ENCODE measurements at regions not wholly inside any gene's neighbourhood (a gene's known extent, or its start where the extent isn't known, plus 50 kb on each side); places are given as distances from the start of the nearest gene placed in this dataset.

DNA sequence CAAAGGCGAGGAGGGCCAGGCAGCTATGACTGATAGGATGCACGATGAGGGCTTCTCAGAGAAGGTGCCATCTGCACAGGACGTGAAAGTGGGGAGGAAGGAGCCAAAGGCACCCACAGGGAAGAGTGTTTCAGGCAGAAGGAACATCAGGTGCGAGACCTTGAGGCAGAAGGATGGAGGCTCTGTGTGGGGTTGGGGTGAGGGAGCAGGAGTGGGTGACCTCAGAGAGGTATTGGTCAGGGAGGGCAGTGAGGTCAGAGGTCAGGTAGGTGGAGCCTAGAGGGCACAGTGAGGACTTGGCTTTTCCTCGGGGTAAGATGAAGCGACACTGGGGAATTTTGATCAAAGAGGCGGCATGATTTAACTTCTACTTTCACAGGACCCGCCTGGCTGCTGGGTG, 64.7 kb upstream of the XPA start:
- no peaks in the 10 kb centered on the region for H4K20me1 ChIP-seq (ENCODE audit: insufficient read depth, low read length)
- no peaks in the 10 kb centered on the region for H3K36me3 ChIP-seq (ENCODE audit: insufficient read depth, low read length)
- DNase-seq (ENCODE audit: insufficient read length, low spot score, missing footprints): no peak
- H3K4me1 ChIP-seq (ENCODE audit: insufficient read depth, low read length): peaks cover 10% of the 10 kb centered on the region
- peaks cover 44% of the 10 kb centered on the region for H3K27me3 ChIP-seq (ENCODE audit: insufficient read depth, low read length)
- TF ChIP-seq, protein P1, sequence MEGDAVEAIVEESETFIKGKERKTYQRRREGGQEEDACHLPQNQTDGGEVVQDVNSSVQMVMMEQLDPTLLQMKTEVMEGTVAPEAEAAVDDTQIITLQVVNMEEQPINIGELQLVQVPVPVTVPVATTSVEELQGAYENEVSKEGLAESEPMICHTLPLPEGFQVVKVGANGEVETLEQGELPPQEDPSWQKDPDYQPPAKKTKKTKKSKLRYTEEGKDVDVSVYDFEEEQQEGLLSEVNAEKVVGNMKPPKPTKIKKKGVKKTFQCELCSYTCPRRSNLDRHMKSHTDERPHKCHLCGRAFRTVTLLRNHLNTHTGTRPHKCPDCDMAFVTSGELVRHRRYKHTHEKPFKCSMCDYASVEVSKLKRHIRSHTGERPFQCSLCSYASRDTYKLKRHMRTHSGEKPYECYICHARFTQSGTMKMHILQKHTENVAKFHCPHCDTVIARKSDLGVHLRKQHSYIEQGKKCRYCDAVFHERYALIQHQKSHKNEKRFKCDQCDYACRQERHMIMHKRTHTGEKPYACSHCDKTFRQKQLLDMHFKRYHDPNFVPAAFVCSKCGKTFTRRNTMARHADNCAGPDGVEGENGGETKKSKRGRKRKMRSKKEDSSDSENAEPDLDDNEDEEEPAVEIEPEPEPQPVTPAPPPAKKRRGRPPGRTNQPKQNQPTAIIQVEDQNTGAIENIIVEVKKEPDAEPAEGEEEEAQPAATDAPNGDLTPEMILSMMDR (IDR thresholded peaks at IDR 0.05; ENCODE audit: extremely low read depth, low read depth, low read length): no peak
- H2AFZ ChIP-seq (ENCODE audit: low read length): no peak overlapping the region
- H3K27ac ChIP-seq (ENCODE audit: low read depth, low read length): no peak overlapping the region
- no peaks in the 10 kb centered on the region for H3K79me2 ChIP-seq (ENCODE audit: insufficient read depth, low read length)
- H3K4me3 ChIP-seq (ENCODE audit: insufficient read depth, low read length): no peak overlapping the region
- no peaks in the 10 kb centered on the region for H3K9me3 ChIP-seq (ENCODE audit: low read depth, low read length)
- no peak overlapping the region for H3K4me2 ChIP-seq (ENCODE audit: insufficient read depth, low read length)

DNA sequence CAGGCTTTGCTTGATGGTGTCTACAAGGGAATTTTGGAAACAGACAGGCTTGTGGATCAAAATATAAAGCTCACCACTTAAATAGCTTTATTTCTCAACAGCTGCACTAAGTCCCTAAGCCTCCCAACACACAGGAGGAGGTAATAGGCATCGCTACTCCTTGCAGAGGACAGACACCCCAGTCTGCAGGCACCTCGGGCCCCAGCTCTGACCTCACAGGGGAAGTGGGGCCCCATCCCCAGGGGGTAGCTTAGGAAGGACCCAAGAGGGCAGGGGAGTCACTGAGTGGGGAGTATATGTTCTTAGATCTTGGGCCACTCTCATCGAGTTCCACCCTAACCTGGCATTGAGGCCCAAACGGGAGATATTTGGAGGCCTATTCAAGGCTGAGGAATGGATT, 66.7 kb upstream of the XPA start:
- DNase-seq (ENCODE audit: insufficient read length, low spot score, missing footprints): no peak

DNA sequence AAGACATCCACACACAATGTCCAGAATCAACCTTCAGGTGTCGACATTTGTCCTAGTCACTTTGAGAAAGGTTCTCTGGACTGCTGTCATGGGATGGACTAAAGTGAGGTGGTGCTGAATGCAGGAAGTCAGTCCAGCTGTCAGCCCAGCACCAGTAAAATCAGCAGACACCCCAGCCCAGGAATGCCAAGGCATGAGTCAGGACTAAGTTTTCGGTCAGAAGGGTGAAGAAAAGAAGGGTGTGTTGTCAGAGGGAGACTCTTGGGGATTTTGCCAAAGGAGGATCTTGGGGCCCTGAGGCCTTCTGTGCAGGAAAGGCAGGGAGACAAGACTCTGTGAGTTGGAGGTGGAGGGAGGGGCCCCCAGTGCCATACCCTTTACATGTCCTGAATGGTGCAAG, 69.0 kb upstream of the XPA start:
- Histone ChIP-seq H3K36me3 (ENCODE audit: insufficient read depth, low read length) (no peaks in the 10 kb centered on the region), H4K20me1 (ENCODE audit: insufficient read depth, low read length) (no peaks in the 10 kb centered on the region), H3K4me3 (ENCODE audit: insufficient read depth, low read length) (no peak overlapping the region), H3K9me3 (ENCODE audit: low read depth, low read length) (no peaks in the 10 kb centered on the region), H3K27ac (ENCODE audit: low read depth, low read length) (no peak overlapping the region), H2AFZ (ENCODE audit: low read length) (no peak overlapping the region), H3K27me3 (ENCODE audit: insufficient read depth, low read length) (peaks cover 31% of the 10 kb centered on the region), H3K79me2 (ENCODE audit: insufficient read depth, low read length) (no peaks in the 10 kb centered on the region), H3K4me1 (ENCODE audit: insufficient read depth, low read length) (peaks cover 25% of the 10 kb centered on the region), H3K4me2 (ENCODE audit: insufficient read depth, low read length) (no peak overlapping the region)
- TF ChIP-seq, protein P1 (IDR thresholded peaks at IDR 0.05; ENCODE audit: extremely low read depth, low read depth, low read length): no peak
- DNase-seq (ENCODE audit: insufficient read length, low spot score, missing footprints): peak; percentile 83

More for the DNA sequence above, 66.7 kb upstream of the XPA start:
- Histone ChIP-seq H3K4me2 (ENCODE audit: insufficient read depth, low read length) (no peak overlapping the region), H3K79me2 (ENCODE audit: insufficient read depth, low read length) (no peaks in the 10 kb centered on the region), H2AFZ (ENCODE audit: low read length) (no peak overlapping the region), H3K4me1 (ENCODE audit: insufficient read depth, low read length) (peaks cover 16% of the 10 kb centered on the region), H3K27ac (ENCODE audit: low read depth, low read length) (no peak overlapping the region), H3K4me3 (ENCODE audit: insufficient read depth, low read length) (no peak overlapping the region), H3K9me3 (ENCODE audit: low read depth, low read length) (no peaks in the 10 kb centered on the region), H3K27me3 (ENCODE audit: insufficient read depth, low read length) (peaks cover 40% of the 10 kb centered on the region), H4K20me1 (ENCODE audit: insufficient read depth, low read length) (no peaks in the 10 kb centered on the region), H3K36me3 (ENCODE audit: insufficient read depth, low read length) (no peaks in the 10 kb centered on the region)
- TF ChIP-seq, protein P1 (IDR thresholded peaks at IDR 0.05; ENCODE audit: extremely low read depth, low read depth, low read length): no peak

DNA sequence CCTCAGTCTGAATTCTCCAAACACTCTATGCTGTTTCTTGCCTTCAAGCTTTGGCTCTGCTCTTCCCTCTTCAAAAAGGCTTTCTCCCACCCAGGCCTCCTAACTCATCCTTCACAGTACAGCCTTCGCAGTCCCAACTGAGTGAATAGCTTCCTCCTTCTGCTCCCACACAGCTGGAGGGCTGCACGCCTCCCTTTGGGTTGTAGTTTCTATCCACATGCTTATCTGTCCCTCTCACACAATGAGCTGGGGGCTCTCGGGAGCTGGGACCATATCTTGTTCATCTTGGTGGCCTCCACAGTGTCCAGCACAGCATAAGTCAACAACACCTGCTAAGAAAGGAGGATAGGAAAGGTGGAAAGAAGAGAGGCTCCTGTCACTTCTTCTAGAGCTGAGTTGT, 69.5 kb upstream of the XPA start:
- Histone ChIP-seq H3K4me1 (ENCODE audit: insufficient read depth, low read length) (peaks cover 25% of the 10 kb centered on the region), H3K4me3 (ENCODE audit: insufficient read depth, low read length) (no peak overlapping the region), H3K4me2 (ENCODE audit: insufficient read depth, low read length) (no peak overlapping the region), H3K79me2 (ENCODE audit: insufficient read depth, low read length) (no peaks in the 10 kb centered on the region), H4K20me1 (ENCODE audit: insufficient read depth, low read length) (no peaks in the 10 kb centered on the region), H3K27ac (ENCODE audit: low read depth, low read length) (no peak overlapping the region), H3K9me3 (ENCODE audit: low read depth, low read length) (no peaks in the 10 kb centered on the region), H3K27me3 (ENCODE audit: insufficient read depth, low read length) (peaks cover 27% of the 10 kb centered on the region), H2AFZ (ENCODE audit: low read length) (no peak overlapping the region), H3K36me3 (ENCODE audit: insufficient read depth, low read length) (no peaks in the 10 kb centered on the region)
- DNase-seq (ENCODE audit: insufficient read length, low spot score, missing footprints): no peak
- TF ChIP-seq, protein P1 (IDR thresholded peaks at IDR 0.05; ENCODE audit: extremely low read depth, low read depth, low read length): no peak

Measured in osteoblast (primary cell).